A549 (cell line): ENCODE measurements at regions not wholly inside any gene's neighbourhood (a gene's known extent, or its start where the extent isn't known, plus 50 kb on each side); places are given as distances from the start of the nearest gene placed in this dataset.

Source experiments
- ATAC-seq, 2 experiments: fragments of 200-7000 bp in 1 of 2; fragments of >200 bp in 1 of 2; cut with Nextera tagmentation in 1 of 2; cut with Tn5 transposase in 1 of 2; 3 replicates each; pipeline versions ENCODE4 v1.8.0 to v1.9.1; 2018 to 2020; ENCODE audit warnings: mild to moderate bottlenecking in 1 of 2, moderate library complexity in 1 of 2
- CTCF ChIA-PET: fragments of 300-600 bp; sonication (Branson Sonifier 250); formaldehyde crosslinking; extraction: SDS; loops from one replicate; lab custom pipeline; 2021; ENCODE audit warnings: antibody characterized with exemption, inconsistent platforms; lab: Yijun Ruan, JAX
- POLR2A ChIA-PET: fragments of 350-600 bp; formaldehyde crosslinking; extraction: SDS; loops from one replicate; lab custom pipeline; 2021; ENCODE audit warnings: antibody characterized with exemption, inconsistent platforms; lab: Yijun Ruan, JAX
- DNase-seq, 2 experiments: peaks; one replicate each; pipeline versions ENCODE4 v3.0.0 to v3.0.0-alpha.2; 2011 to 2016; ENCODE audit warnings: low read depth in 1 of 2, low spot score in 1 of 2
- FAIRE-seq: peaks from 2 replicates; lab custom pipeline; 2011; peaks lifted over from hg19 to GRCh38; lab: Jason Lieb, UNC
- H3K27ac ChIP-seq, 2 experiments: fragments of >200 bp; sonication (Bioruptor Twin); formaldehyde crosslinking; 3 replicates each; pipeline ENCODE4 v1.5.1; 2016 to 2017
- H3K4me1 ChIP-seq: fragments of >200 bp; sonication (Bioruptor Twin); formaldehyde crosslinking; 3 replicates; pipeline ENCODE4 v1.6.1; 2016
- H3K4me2 ChIP-seq: fragments of >200 bp; sonication (Bioruptor Twin); formaldehyde crosslinking; 3 replicates; pipeline ENCODE4 v1.6.1; 2016
- H3K4me3 ChIP-seq: fragments of >200 bp; sonication (Bioruptor Twin); formaldehyde crosslinking; 3 replicates; pipeline ENCODE4 v1.5.1; 2016
- H3K9me3 ChIP-seq: fragments of >200 bp; sonication (Bioruptor Twin); formaldehyde crosslinking; 3 replicates; pipeline ENCODE4 v1.6.1; 2016
- BHLHE40 ChIP-seq: IDR thresholded peaks from 2 replicates; pipeline ENCODE4 v1.6.1; 2012; ENCODE audit warnings: low read depth, low read length, inconsistent platforms
- CBX2 ChIP-seq: fragments of 200-600 bp; sonication (generic); IDR thresholded peaks from 2 replicates; pipeline ENCODE4 v1.6.1; 2016; ENCODE audit warnings: low read depth, mild to moderate bottlenecking, borderline replicate concordance
- CTCF ChIP-seq: fragments of >200 bp; sonication (Bioruptor Twin); formaldehyde crosslinking; IDR thresholded peaks from 3 replicates; pipeline ENCODE4 v1.5.1; 2016
- EHF ChIP-seq: fragments of 250-450 bp; sonication (Bioruptor Pico); IDR thresholded peaks from 2 replicates; pipeline ENCODE4 v1.5.0; 2020; ENCODE audit warnings: mild to moderate bottlenecking
- EHMT2 ChIP-seq: fragments of 200-600 bp; sonication (generic); IDR thresholded peaks from 2 replicates; pipeline ENCODE4 v1.6.1; 2016; ENCODE audit warnings: antibody characterized with exemption, low read depth, mild to moderate bottlenecking, moderate library complexity
- ESRRA ChIP-seq: fragments of 150-350 bp; IDR thresholded peaks from 2 replicates; pipeline ENCODE4 v1.6.1; 2014; ENCODE audit warnings: mild to moderate bottlenecking, low read length, borderline replicate concordance
- FOSB ChIP-seq: fragments of 250-450 bp; sonication (Bioruptor Pico); IDR thresholded peaks from 2 replicates; pipeline ENCODE4 v1.5.0; 2020; ENCODE audit warnings: mild to moderate bottlenecking, moderate library complexity
- FOSL2 ChIP-seq, 2 experiments: fragments of 450-650 bp in 1 of 2; fragments of >200 bp in 1 of 2; sonication (Bioruptor Twin) in 1 of 2; formaldehyde crosslinking; IDR thresholded peaks; 2 replicates each; pipeline versions ENCODE4 v1.5.0 to v1.6.1; 2016 to 2020; ENCODE audit warnings: mild to moderate bottlenecking in 1 of 2, moderate library complexity in 1 of 2
- HOXB13 ChIP-seq: fragments of 250-450 bp; sonication (Bioruptor Pico); IDR thresholded peaks from 2 replicates; pipeline ENCODE4 v1.5.0; 2020; ENCODE audit warnings: low read depth, mild to moderate bottlenecking, moderate library complexity
- HOXB5 ChIP-seq: fragments of 250-450 bp; sonication (Bioruptor Pico); IDR thresholded peaks from 2 replicates; pipeline ENCODE4 v1.5.0; 2020; ENCODE audit warnings: mild to moderate bottlenecking, moderate library complexity
- JUNB ChIP-seq: fragments of >200 bp; sonication (Bioruptor Twin); formaldehyde crosslinking; IDR thresholded peaks from 2 replicates; pipeline ENCODE4 v1.6.1; 2016
- KDM1A ChIP-seq: fragments of 200-600 bp; sonication (generic); IDR thresholded peaks from 2 replicates; pipeline ENCODE4 v1.6.1; 2016; ENCODE audit warnings: low read depth, mild to moderate bottlenecking
- KDM5A ChIP-seq: fragments of 200-600 bp; sonication (generic); IDR thresholded peaks from 2 replicates; pipeline ENCODE4 v1.6.1; 2016; ENCODE audit warnings: antibody characterized with exemption, mild to moderate bottlenecking
- MAFK ChIP-seq: fragments of 450-650 bp; IDR thresholded peaks from 2 replicates; pipeline ENCODE4 v1.6.1; 2014; ENCODE audit not compliant: partially characterized antibody
- MAX ChIP-seq: IDR thresholded peaks from 2 replicates; pipeline ENCODE4 v1.6.1; 2012
- NFE2L2 ChIP-seq: fragments of 150-350 bp; conservative IDR thresholded peaks from 2 replicates; pipeline ENCODE4 v1.6.1; 2014; ENCODE audit warnings: low read length
- POLR2AphosphoS2 ChIP-seq: conservative IDR thresholded peaks from 2 replicates; pipeline ENCODE4 v1.6.1; 2012; ENCODE audit warnings: low read length, improper control_type of control experiment, inconsistent platforms
- RAD21 ChIP-seq, 2 experiments: fragments of >200 bp in 1 of 2; sonication (Bioruptor Twin) in 1 of 2; formaldehyde crosslinking in 1 of 2; IDR thresholded peaks in 1 of 2; conservative IDR thresholded peaks in 1 of 2; 2 replicates in 1 of 2; 3 replicates in 1 of 2; pipeline ENCODE4 v1.6.1; 2012 to 2018; ENCODE audit warnings: inconsistent platforms in 1 of 2
- RCOR1 ChIP-seq: fragments of 150-350 bp; IDR thresholded peaks from 2 replicates; pipeline ENCODE4 v1.6.1; 2014; ENCODE audit warnings: antibody characterized with exemption, low read length, low read depth
- REST ChIP-seq: fragments of 200-600 bp; sonication (generic); IDR thresholded peaks from 2 replicates; pipeline ENCODE4 v1.6.1; 2016; ENCODE audit warnings: antibody characterized with exemption, mild to moderate bottlenecking, moderate library complexity
- RFX5 ChIP-seq: fragments of 450-650 bp; IDR thresholded peaks from 2 replicates; pipeline ENCODE4 v1.7.1; 2014; ENCODE audit warnings: antibody characterized with exemption, mild to moderate bottlenecking, moderate library complexity
- SMC3 ChIP-seq: fragments of >200 bp; sonication (Bioruptor Twin); formaldehyde crosslinking; IDR thresholded peaks from 3 replicates; pipeline ENCODE4 v1.6.1; 2018; ENCODE audit warnings: inconsistent platforms
- TP53 ChIP-seq: fragments of 250-450 bp; sonication (Bioruptor Pico); IDR thresholded peaks from 2 replicates; pipeline ENCODE4 v1.5.0; 2021; ENCODE audit warnings: mild to moderate bottlenecking, moderate library complexity
- WGBS: methylation state at CpG from one replicate; pipeline ENCODE4 v1.1.6; 2017; ENCODE audit errors: missing lambda C conversion rate; 5-methylcytosine and 5-hydroxymethylcytosine counted together

- no peak for TF ChIP-seq KDM1A
- TF ChIP-seq SMC3 = no peak
- TF ChIP-seq MAFK = no peak
- no peak for FAIRE-seq
- Histone ChIP-seq H3K9me3 (no peaks in the 10 kb centered on the region), H3K27ac (no peak overlapping the region), H3K4me1 (no peaks in the 10 kb centered on the region), H3K4me3 (no peak overlapping the region), H3K4me2 (no peak overlapping the region)
- ChIA-PET CTCF (no interaction called here), POLR2A (no interaction called here)
- ATAC-seq = no peak
- DNase-seq = no peak
- WGBS = 27% methylated on average over 2 of the region's 2 CpGs
These were observed 1155.5 kb upstream of the IGFBP7 start for GRCh38 chr4:58265734-58266133.

GRCh38 chr4:58261526-58261925 lies 1151.3 kb upstream of the IGFBP7 start:
- no peak for TF ChIP-seq FOSL2 (IDR thresholded peaks at IDR 0.05)
- TF ChIP-seq FOSL2 (CRISPR knock-in tag; IDR thresholded peaks at IDR 0.05) = 0 out of 2 replicates have a peak, but pooled peaks have one; percentile 12
- no peak for TF ChIP-seq MAFK
- no peak for TF ChIP-seq CTCF
- no peak for TF ChIP-seq RCOR1
- no peak for TF ChIP-seq HOXB5 (CRISPR knock-in tag)
- no peak for TF ChIP-seq SMC3
- no peak for TF ChIP-seq POLR2AphosphoS2
- TF ChIP-seq, all 56 proteins: peak for 1
- no peak for DNase-seq

DNA sequence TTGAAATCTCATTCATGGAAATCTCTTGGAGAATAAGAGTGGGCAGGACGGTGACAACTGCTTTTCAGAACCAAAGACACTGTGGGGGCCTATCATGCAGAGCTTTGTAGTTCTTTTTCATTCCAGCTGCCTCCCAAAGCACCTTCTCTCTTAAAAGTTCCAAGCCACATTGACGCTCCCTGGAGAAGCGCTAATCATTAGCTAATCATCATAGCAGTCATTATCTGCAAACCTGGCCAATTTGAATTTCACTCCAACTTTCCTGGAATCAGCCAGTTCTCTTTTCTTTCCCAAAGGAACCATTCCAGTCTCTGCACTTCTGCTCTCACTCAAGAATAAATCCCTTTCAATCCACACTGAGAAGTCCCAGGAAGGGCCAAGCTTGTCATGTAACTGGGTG lies 1144.1 kb upstream of the IGFBP7 start:
- no peak for DNase-seq
- FAIRE-seq = no peak
- no peaks in the 10 kb centered on the region for H3K4me1 ChIP-seq
- no peak overlapping the region for H3K27ac ChIP-seq
- ChIA-PET CTCF (no interaction called here), POLR2A (no interaction called here)
- TF ChIP-seq JUNB (no peak), MAX (no peak), CTCF (no peak), RAD21 (conservative IDR thresholded peaks at IDR 0.05 in 1 of 2, IDR thresholded peaks at IDR 0.05 in 1 of 2) (no peak), KDM5A (no peak), ESRRA (no peak), SMC3 (no peak), TP53 (CRISPR knock-in tag) (no peak), RFX5 (no peak), BHLHE40 (no peak), KDM1A (no peak), HOXB13 (CRISPR knock-in tag) (no peak)
- no peaks in the 10 kb centered on the region for H3K9me3 ChIP-seq
- WGBS = 51% methylated on average over 3 of the region's 3 CpGs
- no peak for ATAC-seq
- no peak overlapping the region for H3K4me2 ChIP-seq
- no peak overlapping the region for H3K4me3 ChIP-seq

More at GRCh38 chr4:58261526-58261925, 1151.3 kb upstream of the IGFBP7 start:
- no peaks in the 10 kb centered on the region for H3K4me1 ChIP-seq
- no peak for ATAC-seq
- FAIRE-seq = no peak
- ChIA-PET CTCF (no interaction called here), POLR2A (no interaction called here)
- no peaks in the 10 kb centered on the region for H3K9me3 ChIP-seq
- no peak overlapping the region for H3K4me2 ChIP-seq
- H3K27ac ChIP-seq = no peak overlapping the region
- H3K4me3 ChIP-seq = no peak overlapping the region

GRCh38 chr4:58252656-58253055 lies 1142.5 kb upstream of the IGFBP7 start:
- H3K27ac ChIP-seq = no peak overlapping the region
- WGBS = 59% methylated on average over 2 of the region's 2 CpGs
- DNase-seq = no peak
- CTCF ChIA-PET = no interaction called here
- POLR2A ChIA-PET = no interaction called here
- FAIRE-seq = no peak
- ATAC-seq = no peak
- H3K9me3 ChIP-seq = no peaks in the 10 kb centered on the region
- H3K4me3 ChIP-seq = no peak overlapping the region
- no peak overlapping the region for H3K4me2 ChIP-seq
- no peaks in the 10 kb centered on the region for H3K4me1 ChIP-seq
- TF ChIP-seq HOXB5 (CRISPR knock-in tag) (no peak), EHF (CRISPR knock-in tag) (no peak), CBX2 (no peak), EHMT2 (no peak), FOSB (CRISPR knock-in tag) (no peak), REST (no peak), NFE2L2 (no peak)
